WTC11 (cell line): ENCODE measurements at regions not wholly inside any gene's neighbourhood (a gene's known extent, or its start where the extent isn't known, plus 50 kb on each side); places are given as distances from the start of the nearest gene placed in this dataset.

Experiments used
- ATAC-seq: fragments of 200-7000 bp; cut with Tn5 transposase; 2 replicates; pipeline ENCODE4 v1.10.0; 2021; ENCODE audit warnings: mild to moderate bottlenecking, moderate library complexity
- CTCF ChIA-PET: fragments of 300-600 bp; sonication (Branson Sonifier 250); formaldehyde crosslinking; loops from one replicate; lab custom pipeline; 2021; ENCODE audit warnings: antibody characterized with exemption; lab: Charles Lee
- POLR2A ChIA-PET: fragments of 350-600 bp; sonication (Branson Sonifier 250); formaldehyde crosslinking; loops from one replicate; lab custom pipeline; 2021; ENCODE audit warnings: antibody characterized with exemption; lab: Charles Lee
- DNase-seq: peaks from one replicate; pipeline ENCODE4 v3.0.0; 2021; ENCODE audit warnings: low spot score
- H3K27ac Mint-ChIP-seq: 2 replicates; pipeline ENCODE4 v1.8.0; 2021; ENCODE audit warnings: mixed read lengths
- H3K27me3 Mint-ChIP-seq: 2 replicates; pipeline ENCODE4 v1.8.0; 2021; ENCODE audit warnings: low read depth, mild to moderate bottlenecking, moderate library complexity, mixed read lengths
- H3K36me3 Mint-ChIP-seq: 2 replicates; pipeline ENCODE4 v1.8.0; 2021; ENCODE audit warnings: mixed read lengths
- H3K4me1 Mint-ChIP-seq: 2 replicates; pipeline ENCODE4 v1.8.0; 2022; ENCODE audit warnings: mixed read lengths
- H3K4me3 Mint-ChIP-seq: 2 replicates; pipeline ENCODE4 v1.8.0; 2021; ENCODE audit warnings: mild to moderate bottlenecking, moderate library complexity, mixed read lengths
- H3K9me3 Mint-ChIP-seq: 2 replicates; pipeline ENCODE4 v1.8.0; 2021; ENCODE audit warnings: mixed read lengths
- CREM ChIP-seq: sonication (generic); formaldehyde crosslinking; IDR thresholded peaks from 2 replicates; pipeline ENCODE4 v1.8.1; 2022; ENCODE audit warnings: mild to moderate bottlenecking, missing genetic modification reagents, moderate library complexity
- FOXP1 ChIP-seq: sonication (generic); formaldehyde crosslinking; IDR thresholded peaks from 2 replicates; pipeline ENCODE4 v1.8.0; 2022; ENCODE audit warnings: missing genetic modification reagents, mild to moderate bottlenecking, moderate library complexity, borderline replicate concordance
- GRHL2 ChIP-seq: fragments of 250-450 bp; sonication (Bioruptor Pico); IDR thresholded peaks from 2 replicates; pipeline ENCODE4 v1.8.0; 2022; ENCODE audit warnings: mild to moderate bottlenecking, moderate library complexity; ENCODE audit not compliant: insufficient replicate concordance, severe bottlenecking
- IRF2 ChIP-seq: sonication (generic); formaldehyde crosslinking; IDR thresholded peaks from 2 replicates; pipeline ENCODE4 v1.8.0; 2022; ENCODE audit warnings: low read depth, missing genetic modification reagents, borderline replicate concordance
- NFATC4 ChIP-seq: fragments of 250-450 bp; sonication (Bioruptor Pico); IDR thresholded peaks from 2 replicates; pipeline ENCODE4 v1.9.0; 2021; ENCODE audit warnings: mild to moderate bottlenecking
- NR1H2 ChIP-seq: sonication (generic); formaldehyde crosslinking; IDR thresholded peaks from 2 replicates; pipeline ENCODE4 v1.9.0; 2021; ENCODE audit warnings: mild to moderate bottlenecking, moderate library complexity, missing genetic modification reagents
- SMAD3 ChIP-seq: sonication (generic); formaldehyde crosslinking; IDR thresholded peaks from 2 replicates; pipeline ENCODE4 v1.8.0; 2022; ENCODE audit warnings: missing genetic modification reagents, mild to moderate bottlenecking, borderline replicate concordance
- SOX15 ChIP-seq: fragments of 250-450 bp; sonication (Bioruptor Pico); IDR thresholded peaks from 2 replicates; pipeline ENCODE4 v1.9.0; 2021; ENCODE audit warnings: mild to moderate bottlenecking
- TEAD1 ChIP-seq: sonication (generic); formaldehyde crosslinking; IDR thresholded peaks from 2 replicates; pipeline ENCODE4 v1.8.0; 2022; ENCODE audit warnings: mild to moderate bottlenecking, missing genetic modification reagents
- ZNF416 ChIP-seq: fragments of 250-450 bp; sonication (Bioruptor Pico); IDR thresholded peaks from 2 replicates; pipeline ENCODE4 v1.9.0; 2021; ENCODE audit warnings: mild to moderate bottlenecking, inconsistent platforms
- ZNF423 ChIP-seq: fragments of 250-450 bp; sonication (Bioruptor Pico); IDR thresholded peaks from 2 replicates; pipeline ENCODE4 v2.1.2; 2022; ENCODE audit warnings: mild to moderate bottlenecking, moderate library complexity
- ZNF671 ChIP-seq: fragments of 250-450 bp; sonication (Bioruptor Pico); IDR thresholded peaks from 2 replicates; pipeline ENCODE4 v1.8.0; 2021; ENCODE audit warnings: mild to moderate bottlenecking
- TF ChIP-seq, protein P1 (sequence below): sonication (generic); formaldehyde crosslinking; IDR thresholded peaks from 2 replicates; pipeline ENCODE4 v1.8.0; 2022; ENCODE audit warnings: missing genetic modification reagents
- TF ChIP-seq, protein P2 (sequence below): sonication (generic); formaldehyde crosslinking; conservative IDR thresholded peaks from 2 replicates; pipeline ENCODE4 v1.8.1; 2022; ENCODE audit warnings: mild to moderate bottlenecking, missing genetic modification reagents
- TF ChIP-seq, protein P3 (sequence below): sonication (generic); formaldehyde crosslinking; IDR thresholded peaks from 2 replicates; pipeline ENCODE4 v1.8.1; 2023; ENCODE audit warnings: mild to moderate bottlenecking, moderate library complexity, missing genetic modification reagents
- TF ChIP-seq, protein P4 (sequence below): sonication (generic); formaldehyde crosslinking; IDR thresholded peaks from 2 replicates; pipeline ENCODE4 v1.8.1; 2022; ENCODE audit warnings: mild to moderate bottlenecking, moderate library complexity, missing genetic modification reagents
- TF ChIP-seq, protein P5 (sequence below): sonication (generic); formaldehyde crosslinking; IDR thresholded peaks from 2 replicates; pipeline ENCODE4 v1.8.1; 2023; ENCODE audit warnings: mild to moderate bottlenecking, missing genetic modification reagents
- TF ChIP-seq, protein P6 (sequence below): fragments of 250-450 bp; sonication (Bioruptor Pico); IDR thresholded peaks from 2 replicates; pipeline ENCODE4 v1.9.0; 2021; ENCODE audit warnings: mild to moderate bottlenecking
- TF ChIP-seq, protein P7 (sequence below): sonication (generic); formaldehyde crosslinking; IDR thresholded peaks from 2 replicates; pipeline ENCODE4 v1.8.0; 2022; ENCODE audit warnings: mild to moderate bottlenecking, missing genetic modification reagents
- TF ChIP-seq, protein P8 (sequence below): fragments of 250-450 bp; sonication (Bioruptor Pico); conservative IDR thresholded peaks from 2 replicates; pipeline ENCODE4 v1.9.0; 2021; ENCODE audit warnings: mild to moderate bottlenecking
- TF ChIP-seq, protein P9 (sequence below): sonication (generic); formaldehyde crosslinking; IDR thresholded peaks from 2 replicates; pipeline ENCODE4 v1.8.0; 2023; ENCODE audit warnings: missing genetic modification reagents

DNA sequence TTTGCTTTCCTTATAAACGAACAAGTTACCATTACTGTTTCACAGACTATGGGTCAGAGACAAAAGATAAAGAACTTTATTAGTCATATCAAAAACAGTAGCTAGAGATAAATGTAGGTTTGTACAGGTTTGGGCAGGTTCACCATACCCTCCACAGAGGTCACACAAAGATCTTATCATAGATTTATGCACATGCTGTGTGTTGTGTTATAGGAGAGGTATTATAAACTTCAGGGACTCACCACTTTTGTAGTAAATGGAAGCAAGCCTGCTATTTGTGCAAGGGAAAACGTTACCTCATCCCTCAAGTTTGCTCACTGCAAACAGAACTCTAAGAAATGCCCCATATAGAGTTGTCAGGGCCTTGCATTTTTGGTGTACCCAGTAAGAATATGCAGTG, 584.5 kb upstream of the LRRTM1 start (continued):
- TF ChIP-seq, protein P1, sequence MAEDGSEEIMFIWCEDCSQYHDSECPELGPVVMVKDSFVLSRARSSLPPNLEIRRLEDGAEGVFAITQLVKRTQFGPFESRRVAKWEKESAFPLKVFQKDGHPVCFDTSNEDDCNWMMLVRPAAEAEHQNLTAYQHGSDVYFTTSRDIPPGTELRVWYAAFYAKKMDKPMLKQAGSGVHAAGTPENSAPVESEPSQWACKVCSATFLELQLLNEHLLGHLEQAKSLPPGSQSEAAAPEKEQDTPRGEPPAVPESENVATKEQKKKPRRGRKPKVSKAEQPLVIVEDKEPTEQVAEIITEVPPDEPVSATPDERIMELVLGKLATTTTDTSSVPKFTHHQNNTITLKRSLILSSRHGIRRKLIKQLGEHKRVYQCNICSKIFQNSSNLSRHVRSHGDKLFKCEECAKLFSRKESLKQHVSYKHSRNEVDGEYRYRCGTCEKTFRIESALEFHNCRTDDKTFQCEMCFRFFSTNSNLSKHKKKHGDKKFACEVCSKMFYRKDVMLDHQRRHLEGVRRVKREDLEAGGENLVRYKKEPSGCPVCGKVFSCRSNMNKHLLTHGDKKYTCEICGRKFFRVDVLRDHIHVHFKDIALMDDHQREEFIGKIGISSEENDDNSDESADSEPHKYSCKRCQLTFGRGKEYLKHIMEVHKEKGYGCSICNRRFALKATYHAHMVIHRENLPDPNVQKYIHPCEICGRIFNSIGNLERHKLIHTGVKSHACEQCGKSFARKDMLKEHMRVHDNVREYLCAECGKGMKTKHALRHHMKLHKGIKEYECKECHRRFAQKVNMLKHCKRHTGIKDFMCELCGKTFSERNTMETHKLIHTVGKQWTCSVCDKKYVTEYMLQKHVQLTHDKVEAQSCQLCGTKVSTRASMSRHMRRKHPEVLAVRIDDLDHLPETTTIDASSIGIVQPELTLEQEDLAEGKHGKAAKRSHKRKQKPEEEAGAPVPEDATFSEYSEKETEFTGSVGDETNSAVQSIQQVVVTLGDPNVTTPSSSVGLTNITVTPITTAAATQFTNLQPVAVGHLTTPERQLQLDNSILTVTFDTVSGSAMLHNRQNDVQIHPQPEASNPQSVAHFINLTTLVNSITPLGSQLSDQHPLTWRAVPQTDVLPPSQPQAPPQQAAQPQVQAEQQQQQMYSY (CRISPR knock-in tag), result no peak
- TF ChIP-seq SMAD3, result no peak
- TF ChIP-seq CREM (CRISPR knock-in tag), result no peak
- TF ChIP-seq ZNF671 (CRISPR knock-in tag), result no peak
- TF ChIP-seq FOXP1 (CRISPR knock-in tag), result no peak
- TF ChIP-seq, protein P2, sequence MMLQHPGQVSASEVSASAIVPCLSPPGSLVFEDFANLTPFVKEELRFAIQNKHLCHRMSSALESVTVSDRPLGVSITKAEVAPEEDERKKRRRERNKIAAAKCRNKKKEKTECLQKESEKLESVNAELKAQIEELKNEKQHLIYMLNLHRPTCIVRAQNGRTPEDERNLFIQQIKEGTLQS (CRISPR knock-in tag), result no peak
- no peak for TF ChIP-seq ZNF423 (CRISPR knock-in tag)
- TF ChIP-seq, protein P3, sequence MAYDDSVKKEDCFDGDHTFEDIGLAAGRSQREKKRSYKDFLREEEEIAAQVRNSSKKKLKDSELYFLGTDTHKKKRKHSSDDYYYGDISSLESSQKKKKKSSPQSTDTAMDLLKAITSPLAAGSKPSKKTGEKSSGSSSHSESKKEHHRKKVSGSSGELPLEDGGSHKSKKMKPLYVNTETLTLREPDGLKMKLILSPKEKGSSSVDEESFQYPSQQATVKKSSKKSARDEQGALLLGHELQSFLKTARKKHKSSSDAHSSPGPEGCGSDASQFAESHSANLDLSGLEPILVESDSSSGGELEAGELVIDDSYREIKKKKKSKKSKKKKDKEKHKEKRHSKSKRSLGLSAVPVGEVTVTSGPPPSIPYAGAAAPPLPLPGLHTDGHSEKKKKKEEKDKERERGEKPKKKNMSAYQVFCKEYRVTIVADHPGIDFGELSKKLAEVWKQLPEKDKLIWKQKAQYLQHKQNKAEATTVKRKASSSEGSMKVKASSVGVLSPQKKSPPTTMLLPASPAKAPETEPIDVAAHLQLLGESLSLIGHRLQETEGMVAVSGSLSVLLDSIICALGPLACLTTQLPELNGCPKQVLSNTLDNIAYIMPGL (CRISPR knock-in tag), result no peak
- TF ChIP-seq ZNF416 (CRISPR knock-in tag), result no peak

DNA sequence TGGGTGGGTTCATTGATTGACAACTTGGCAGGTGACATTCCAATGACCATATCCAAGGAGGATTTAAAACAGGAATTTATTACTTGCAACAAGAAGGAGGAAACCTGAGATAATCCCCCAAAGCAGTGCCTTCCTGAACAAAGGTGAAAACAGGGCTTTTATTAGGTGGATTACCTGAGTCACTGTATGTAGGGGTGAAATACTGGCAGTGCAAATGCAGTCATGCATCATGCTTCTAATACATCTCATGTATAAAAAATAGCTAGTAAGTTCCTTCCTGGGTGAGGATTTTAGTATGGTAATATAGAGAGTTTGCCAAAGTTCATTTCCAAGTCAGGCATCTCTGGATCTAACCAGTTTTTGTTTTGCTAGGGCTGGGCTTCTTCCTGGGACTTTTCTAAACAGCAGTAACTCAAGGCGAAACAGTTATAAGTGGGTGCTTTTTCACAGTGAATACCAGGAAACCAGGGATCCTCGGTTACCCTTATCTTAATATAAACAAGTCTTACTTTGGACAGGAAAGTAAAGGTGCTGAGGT, 583.4 kb upstream of the LRRTM1 start:
- ChIA-PET CTCF (no interaction called here), POLR2A (no interaction called here)
- DNase-seq, result no peak
- Mint-ChIP-seq H3K36me3 (no peaks in the 10 kb centered on the region), H3K27me3 (no peaks in the 10 kb centered on the region), H3K27ac (0 out of 2 replicates have a peak overlapping the region, but pooled peaks have one; percentile 41), H3K4me1 (peaks cover 15% of the 10 kb centered on the region), H3K9me3 (peaks cover 3% of the 10 kb centered on the region), H3K4me3 (no peak overlapping the region)
- no peak for ATAC-seq
- TF ChIP-seq IRF2 (CRISPR knock-in tag) (no peak), TEAD1 (CRISPR knock-in tag) (no peak), GRHL2 (CRISPR knock-in tag) (no peak), NR1H2 (no peak), SOX15 (CRISPR knock-in tag) (no peak), NFATC4 (no peak)
- TF ChIP-seq, protein P4, sequence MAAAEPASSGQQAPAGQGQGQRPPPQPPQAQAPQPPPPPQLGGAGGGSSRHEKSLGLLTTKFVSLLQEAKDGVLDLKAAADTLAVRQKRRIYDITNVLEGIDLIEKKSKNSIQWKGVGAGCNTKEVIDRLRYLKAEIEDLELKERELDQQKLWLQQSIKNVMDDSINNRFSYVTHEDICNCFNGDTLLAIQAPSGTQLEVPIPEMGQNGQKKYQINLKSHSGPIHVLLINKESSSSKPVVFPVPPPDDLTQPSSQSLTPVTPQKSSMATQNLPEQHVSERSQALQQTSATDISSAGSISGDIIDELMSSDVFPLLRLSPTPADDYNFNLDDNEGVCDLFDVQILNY (CRISPR knock-in tag), result no peak
- TF ChIP-seq, protein P5, sequence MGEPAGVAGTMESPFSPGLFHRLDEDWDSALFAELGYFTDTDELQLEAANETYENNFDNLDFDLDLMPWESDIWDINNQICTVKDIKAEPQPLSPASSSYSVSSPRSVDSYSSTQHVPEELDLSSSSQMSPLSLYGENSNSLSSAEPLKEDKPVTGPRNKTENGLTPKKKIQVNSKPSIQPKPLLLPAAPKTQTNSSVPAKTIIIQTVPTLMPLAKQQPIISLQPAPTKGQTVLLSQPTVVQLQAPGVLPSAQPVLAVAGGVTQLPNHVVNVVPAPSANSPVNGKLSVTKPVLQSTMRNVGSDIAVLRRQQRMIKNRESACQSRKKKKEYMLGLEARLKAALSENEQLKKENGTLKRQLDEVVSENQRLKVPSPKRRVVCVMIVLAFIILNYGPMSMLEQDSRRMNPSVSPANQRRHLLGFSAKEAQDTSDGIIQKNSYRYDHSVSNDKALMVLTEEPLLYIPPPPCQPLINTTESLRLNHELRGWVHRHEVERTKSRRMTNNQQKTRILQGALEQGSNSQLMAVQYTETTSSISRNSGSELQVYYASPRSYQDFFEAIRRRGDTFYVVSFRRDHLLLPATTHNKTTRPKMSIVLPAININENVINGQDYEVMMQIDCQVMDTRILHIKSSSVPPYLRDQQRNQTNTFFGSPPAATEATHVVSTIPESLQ (CRISPR knock-in tag), result no peak
- TF ChIP-seq, protein P6, sequence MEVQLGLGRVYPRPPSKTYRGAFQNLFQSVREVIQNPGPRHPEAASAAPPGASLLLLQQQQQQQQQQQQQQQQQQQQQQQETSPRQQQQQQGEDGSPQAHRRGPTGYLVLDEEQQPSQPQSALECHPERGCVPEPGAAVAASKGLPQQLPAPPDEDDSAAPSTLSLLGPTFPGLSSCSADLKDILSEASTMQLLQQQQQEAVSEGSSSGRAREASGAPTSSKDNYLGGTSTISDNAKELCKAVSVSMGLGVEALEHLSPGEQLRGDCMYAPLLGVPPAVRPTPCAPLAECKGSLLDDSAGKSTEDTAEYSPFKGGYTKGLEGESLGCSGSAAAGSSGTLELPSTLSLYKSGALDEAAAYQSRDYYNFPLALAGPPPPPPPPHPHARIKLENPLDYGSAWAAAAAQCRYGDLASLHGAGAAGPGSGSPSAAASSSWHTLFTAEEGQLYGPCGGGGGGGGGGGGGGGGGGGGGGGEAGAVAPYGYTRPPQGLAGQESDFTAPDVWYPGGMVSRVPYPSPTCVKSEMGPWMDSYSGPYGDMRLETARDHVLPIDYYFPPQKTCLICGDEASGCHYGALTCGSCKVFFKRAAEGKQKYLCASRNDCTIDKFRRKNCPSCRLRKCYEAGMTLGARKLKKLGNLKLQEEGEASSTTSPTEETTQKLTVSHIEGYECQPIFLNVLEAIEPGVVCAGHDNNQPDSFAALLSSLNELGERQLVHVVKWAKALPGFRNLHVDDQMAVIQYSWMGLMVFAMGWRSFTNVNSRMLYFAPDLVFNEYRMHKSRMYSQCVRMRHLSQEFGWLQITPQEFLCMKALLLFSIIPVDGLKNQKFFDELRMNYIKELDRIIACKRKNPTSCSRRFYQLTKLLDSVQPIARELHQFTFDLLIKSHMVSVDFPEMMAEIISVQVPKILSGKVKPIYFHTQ (CRISPR knock-in tag), result no peak
- TF ChIP-seq, protein P7, sequence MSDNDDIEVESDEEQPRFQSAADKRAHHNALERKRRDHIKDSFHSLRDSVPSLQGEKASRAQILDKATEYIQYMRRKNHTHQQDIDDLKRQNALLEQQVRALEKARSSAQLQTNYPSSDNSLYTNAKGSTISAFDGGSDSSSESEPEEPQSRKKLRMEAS (CRISPR knock-in tag), result no peak
- TF ChIP-seq, protein P8, sequence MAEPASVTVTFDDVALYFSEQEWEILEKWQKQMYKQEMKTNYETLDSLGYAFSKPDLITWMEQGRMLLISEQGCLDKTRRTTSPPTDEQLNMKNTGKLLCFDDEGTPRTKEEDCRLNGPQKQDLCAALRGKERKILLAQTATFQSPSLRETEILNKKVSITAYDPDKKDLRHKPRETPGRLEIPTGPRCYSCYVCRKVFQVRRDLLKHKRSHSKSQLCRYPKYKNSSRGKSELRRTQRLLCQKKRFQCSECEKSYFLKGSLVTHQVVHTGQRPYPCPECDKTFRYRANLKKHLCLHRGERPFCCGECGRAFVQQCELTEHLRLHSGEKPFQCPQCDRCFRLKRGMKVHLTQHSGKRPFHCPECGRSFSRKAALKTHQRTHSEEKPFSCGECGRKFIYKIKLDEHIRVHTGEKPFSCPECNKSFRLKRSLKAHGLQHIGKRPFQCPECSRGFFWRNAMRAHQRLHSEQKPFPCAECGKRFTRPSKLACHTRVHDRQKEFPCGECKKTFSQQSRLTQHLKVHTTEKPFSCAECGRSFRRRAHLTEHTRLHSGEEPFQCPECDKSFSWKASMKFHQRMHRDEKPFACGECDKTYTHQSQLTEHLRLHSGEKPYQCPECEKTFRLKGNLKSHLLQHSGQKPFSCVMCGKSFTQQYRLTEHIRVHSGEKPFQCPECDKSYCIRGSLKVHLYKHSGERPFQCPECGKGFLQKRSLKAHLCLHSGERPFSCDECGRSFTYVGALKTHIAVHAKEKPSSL (CRISPR knock-in tag), result no peak
- TF ChIP-seq, protein P9, sequence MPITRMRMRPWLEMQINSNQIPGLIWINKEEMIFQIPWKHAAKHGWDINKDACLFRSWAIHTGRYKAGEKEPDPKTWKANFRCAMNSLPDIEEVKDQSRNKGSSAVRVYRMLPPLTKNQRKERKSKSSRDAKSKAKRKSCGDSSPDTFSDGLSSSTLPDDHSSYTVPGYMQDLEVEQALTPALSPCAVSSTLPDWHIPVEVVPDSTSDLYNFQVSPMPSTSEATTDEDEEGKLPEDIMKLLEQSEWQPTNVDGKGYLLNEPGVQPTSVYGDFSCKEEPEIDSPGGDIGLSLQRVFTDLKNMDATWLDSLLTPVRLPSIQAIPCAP (CRISPR knock-in tag), result no peak
